GM21447 (cell line): ENCODE measurements at regions not wholly inside any gene's neighbourhood (a gene's known extent, or its start where the extent isn't known, plus 50 kb on each side); places are given as distances from the start of the nearest gene placed in this dataset.
A peak's percentile ranks its signal among the peaks of the same experiment; 100 is the strongest.

ENCODE experiments used
- ATAC-seq: cut with Tn5 transposase; IDR thresholded peaks from one replicate; pipeline ENCODE4 v1.9.1; 2021; ENCODE audit not compliant: unreplicated experiment

DNA sequence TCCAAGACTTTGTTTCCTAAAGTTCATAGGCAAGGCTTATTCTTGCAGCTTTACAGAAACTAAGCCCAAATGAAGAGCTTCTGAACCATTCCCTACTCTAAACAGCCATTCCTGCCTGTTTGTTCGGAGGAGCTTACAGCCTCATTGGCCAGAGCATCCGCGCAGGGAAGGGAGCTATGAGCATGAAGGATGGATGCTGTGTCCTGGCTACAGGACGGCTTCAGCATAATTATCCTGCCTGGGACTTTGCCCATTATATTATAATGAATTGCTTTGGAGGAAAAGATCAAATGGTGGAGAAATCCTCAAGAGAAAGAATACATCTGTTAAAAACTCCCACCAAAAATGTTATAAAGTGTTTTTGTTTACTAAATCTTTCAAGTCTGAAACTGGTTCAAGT, 378.2 kb upstream of the BTBD3 start:
- no peak for ATAC-seq

DNA sequence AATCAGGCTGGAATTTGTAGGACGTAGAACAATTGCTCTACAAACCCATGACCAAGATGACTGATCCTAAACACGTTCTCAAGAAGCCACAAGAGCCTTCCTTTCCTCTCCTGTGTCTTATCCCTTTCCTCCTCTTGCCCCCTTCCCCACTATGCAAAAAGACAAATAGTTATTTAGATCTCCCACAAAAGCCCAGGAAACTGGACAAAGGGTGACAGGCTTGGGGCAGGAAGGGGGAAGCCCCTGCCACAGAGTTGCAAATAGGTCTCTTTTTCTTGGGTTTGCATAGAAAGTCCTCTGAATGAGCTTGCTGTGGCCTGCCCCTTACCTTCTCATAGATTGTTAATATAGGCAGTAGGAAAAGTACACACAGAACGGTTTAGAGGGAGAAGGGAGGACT, 377.1 kb upstream of the BTBD3 start:
- no peak for ATAC-seq

GRCh38 chr20:11542645-11543044, 375.0 kb upstream of the BTBD3 start:
- no peak for ATAC-seq

DNA sequence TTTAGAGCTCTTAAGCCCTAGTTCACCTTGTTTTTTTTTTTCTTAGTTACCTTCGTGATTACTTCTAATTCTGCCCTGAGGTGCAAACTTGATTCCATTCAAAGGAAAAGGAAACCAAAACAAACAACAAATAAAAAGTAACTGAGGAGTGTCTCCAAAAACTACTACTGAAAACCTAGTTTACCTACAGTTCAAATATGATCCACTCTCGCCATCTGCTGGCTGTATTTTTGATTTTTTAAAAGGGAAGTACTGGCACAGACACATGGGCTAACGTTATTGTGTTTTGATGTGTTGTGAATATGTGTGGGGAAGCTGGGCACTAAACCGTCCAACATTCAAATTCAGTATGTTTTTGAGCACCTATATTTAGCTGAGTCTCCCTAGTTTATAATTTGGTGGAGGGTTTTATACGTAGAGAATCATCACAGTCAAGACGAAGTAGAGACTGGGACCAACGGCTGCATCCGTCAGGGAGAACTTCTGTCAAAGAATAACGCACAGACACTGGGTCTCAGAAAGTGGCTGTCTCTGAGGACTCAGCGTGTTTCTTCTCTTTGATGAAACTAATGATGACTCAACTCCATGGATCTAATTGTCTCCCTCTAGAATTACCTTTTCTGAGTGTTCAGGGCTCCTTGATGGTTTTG, 373.5 kb upstream of the BTBD3 start:
- ATAC-seq = peak; percentile 75

GRCh38 chr20:11546939-11547338, 370.8 kb upstream of the BTBD3 start:
- ATAC-seq = no peak

- no peak for ATAC-seq
Measured at GRCh38 chr20:11549172-11550103, 368.3 kb upstream of the BTBD3 start.

DNA sequence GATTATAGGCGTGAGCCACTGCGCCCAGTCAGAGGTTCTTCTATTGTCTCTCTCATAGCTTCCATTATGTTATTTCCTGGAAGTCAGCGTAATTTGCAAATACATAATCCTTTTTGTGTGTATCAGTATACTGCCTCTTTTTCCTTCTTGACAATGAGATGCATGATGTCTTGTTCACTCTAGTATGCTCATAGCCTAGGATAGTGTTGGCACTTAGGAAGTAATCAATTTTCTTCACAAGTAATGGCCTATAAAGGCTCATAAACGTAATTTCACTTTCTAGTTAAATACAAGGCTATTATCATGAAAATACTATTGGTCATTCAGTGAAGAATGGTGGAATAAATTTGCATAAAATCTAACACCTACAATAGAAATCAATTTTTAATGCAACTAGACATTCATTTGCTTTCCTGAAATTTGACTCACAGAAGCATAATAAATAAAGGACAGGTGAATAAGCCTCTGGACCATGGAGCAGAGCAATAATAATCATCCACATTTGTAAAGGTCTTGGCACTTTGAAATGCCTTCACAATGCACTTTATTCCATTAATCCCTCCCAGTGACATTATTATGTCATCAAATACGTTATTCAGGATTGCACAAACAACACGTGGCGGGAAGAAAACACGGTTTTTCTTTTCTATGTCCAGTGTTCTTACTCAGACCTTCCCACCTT, 366.9 kb upstream of the BTBD3 start:
- no peak for ATAC-seq

DNA sequence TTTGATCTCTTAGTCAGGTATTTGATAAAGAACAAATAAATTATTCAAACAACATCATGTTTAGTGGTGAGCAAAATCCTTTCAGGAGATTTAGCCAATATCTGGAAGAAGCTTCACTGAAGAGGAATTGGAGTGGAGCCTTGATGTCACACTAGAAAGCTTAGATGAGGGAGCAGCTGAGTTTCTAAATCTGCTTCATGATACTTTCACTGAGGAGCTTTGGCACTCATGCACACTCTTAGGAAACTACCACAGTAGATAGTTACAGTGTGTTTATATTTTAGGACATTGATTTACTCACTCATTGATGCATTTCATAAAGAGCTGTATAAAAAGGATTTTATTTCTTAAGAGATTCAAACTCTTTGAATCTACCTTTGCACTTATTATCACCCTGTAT, 366.2 kb upstream of the BTBD3 start:
- ATAC-seq = no peak

DNA sequence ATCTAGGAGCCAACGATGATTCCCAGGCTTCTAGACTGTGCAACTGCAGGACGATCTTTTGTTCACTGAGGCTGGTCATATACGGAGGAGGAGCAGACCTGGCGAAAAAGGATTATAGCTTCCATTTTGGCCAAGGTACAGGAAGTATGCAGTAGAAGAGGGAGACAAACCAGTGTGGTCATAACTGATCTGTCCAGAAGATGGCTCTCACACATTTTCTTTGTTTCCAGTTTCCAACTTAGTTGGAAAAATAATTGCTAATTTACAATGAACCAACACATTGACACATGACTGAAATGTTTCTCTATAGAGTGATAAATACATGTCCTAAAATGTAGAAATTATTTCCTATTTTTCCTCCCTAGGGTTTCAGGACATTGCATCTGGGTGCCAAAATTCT, 364.1 kb upstream of the BTBD3 start:
- no peak for ATAC-seq

DNA sequence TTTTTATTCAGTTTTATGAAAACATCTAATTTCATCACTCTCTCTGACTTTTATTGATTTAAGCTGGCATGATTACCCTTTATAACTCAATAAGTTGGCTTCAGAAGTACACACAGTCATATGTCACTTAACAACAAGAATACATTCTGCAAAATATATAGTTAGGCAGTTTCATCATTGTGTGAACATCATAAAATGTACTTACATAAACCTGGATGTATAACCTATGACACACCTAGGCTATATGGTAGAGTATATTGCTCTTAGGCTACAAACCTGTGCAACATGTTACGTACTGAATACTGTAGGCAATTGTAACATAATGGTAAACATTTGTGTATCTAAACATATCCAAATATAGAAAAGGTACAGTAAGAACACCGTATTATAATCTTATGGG, 362.2 kb upstream of the BTBD3 start:
- no peak for ATAC-seq

DNA sequence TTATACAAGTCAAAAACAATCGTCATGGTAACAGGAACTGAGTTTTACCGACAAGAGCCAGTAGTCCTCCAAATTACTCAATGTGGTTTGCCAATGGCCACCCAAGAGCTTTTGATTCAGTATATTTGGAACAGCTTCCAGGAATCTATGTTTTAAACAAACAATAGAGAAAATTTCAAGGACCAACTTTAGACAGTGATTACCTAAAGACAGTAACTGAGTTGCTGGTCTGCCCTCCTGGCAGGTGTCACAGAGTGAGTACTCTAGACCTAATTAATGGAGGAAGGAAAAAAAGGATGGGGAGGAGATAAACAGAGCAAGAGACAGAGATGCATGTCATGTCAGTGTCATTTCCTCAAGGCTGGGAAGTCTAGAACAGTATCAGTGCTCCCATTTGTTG, 361.3 kb upstream of the BTBD3 start:
- ATAC-seq = no peak

DNA sequence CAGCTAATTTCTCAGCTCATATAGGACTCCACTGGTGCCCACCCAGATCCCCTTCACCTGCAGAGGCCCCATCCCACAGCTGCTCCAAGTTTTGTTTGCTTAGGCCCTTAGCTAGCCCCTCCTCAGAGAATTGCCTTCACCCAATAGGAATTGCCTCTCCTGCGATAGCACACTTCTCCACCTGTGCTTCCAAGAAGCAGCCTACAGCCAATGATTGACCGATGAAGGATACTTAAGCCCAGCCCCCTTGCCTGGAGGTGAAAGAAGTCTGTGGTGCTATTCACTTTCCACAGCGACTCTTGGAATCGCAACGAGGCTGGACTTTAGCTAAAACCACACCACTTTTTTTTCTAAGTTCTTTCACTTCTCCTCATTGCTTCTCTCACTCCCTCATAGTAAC, 353.2 kb upstream of the BTBD3 start:
- ATAC-seq = no peak

DNA sequence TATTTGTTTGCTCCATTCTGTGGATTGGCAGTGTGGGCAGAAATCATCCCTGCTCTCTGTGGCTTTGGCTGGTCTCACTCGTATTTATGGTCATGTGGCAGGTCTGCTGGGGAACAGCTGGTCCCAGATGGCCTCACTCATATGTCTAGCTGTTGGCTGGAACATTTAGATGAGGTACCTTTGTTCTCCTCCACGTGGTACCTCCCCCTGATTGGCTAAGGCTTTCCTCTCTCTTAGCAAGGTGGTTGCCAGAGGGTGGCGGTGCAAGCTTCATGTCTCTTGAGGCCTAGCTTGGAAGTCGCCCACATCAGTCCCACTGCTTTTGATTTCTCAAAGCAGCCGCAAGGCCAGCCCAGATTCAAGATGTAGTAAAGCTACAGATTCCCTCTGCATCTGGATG, 348.5 kb upstream of the BTBD3 start:
- no peak for ATAC-seq

- ATAC-seq = no peak
Measured at GRCh38 chr20:11573507-11573906, 344.2 kb upstream of the BTBD3 start.

- no peak for ATAC-seq
Measured at GRCh38 chr20:11581271-11581670, 336.4 kb upstream of the BTBD3 start.

GRCh38 chr20:11582060-11582459, 335.6 kb upstream of the BTBD3 start:
- no peak for ATAC-seq

DNA sequence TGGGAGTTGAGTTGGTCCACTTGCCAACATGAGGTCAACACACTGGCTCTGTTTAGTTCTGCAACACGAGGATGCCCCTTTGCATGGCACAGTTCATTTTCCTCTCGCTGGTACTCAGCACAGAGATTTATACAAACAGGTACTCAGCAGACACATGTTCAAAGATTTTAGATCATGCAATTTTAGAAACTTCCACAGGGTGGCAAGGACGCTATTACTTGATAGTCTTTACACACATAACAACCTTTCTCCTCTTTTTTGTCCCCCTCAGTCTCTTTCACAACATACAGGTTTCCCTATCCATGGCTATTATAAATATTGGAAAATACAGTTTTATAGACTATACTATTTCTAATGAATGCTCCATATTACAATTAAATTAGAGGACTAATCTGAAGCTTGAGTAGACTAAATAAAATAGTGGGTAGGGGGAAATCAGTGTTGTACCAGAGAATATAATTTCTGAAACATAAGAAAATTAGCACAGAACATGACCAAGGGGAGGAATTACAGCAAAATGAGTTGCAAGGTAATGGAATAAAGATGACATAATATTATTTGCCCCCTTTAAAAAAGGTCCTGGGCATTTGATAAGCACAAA, 331.8 kb upstream of the BTBD3 start:
- no peak for ATAC-seq

- ATAC-seq = no peak
Measured at GRCh38 chr20:11588875-11589274, 328.8 kb upstream of the BTBD3 start.

DNA sequence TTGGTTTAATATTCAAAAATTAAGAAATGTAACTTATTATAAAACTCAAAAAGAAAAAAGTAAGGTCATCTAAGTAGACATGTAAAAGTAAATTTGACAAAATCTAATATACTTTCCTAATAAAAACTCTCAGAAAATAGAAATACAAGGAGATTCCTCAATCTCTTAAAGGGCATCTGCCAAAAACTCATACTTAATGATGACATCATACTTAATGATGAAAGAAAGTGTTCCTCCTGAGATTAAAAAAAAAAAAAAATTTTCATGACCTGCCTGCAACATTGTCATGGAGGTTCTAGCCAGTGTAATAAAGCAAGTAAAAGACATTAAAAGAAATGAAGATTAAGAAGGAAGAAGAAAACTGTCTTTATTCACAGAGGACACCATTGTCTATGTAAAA, 325.7 kb upstream of the BTBD3 start:
- ATAC-seq = no peak

GRCh38 chr20:11604339-11604738, 313.4 kb upstream of the BTBD3 start:
- ATAC-seq = no peak

GRCh38 chr20:11607047-11607446, 310.6 kb upstream of the BTBD3 start:
- ATAC-seq = no peak

DNA sequence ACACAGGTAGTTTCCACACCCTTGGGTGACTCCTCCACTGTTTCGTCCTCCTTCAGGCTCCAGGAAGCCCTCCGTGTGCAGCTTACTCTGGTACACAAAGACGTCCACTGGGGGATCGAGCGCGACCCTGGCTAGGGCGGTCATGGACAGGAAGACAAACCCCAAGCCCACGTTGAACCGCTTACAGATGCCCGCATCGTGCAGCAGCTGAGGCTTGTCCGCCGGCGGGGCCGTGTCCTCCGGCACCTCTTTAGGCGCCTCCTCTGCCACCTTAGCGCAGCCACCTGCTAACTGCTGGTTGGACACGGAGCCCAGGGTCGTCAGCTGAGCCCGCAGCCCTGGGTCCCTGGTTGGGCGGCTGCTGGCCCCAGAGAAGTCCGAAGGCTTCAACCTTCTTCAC, 309.0 kb upstream of the BTBD3 start:
- no peak for ATAC-seq
